NT2/D1 (cell line): ENCODE measurements at regions not wholly inside any gene's neighbourhood (a gene's known extent, or its start where the extent isn't known, plus 50 kb on each side); places are given as distances from the start of the nearest gene placed in this dataset.

Experiments
- DNase-seq: peaks from one replicate; pipeline ENCODE4 v3.0.0-alpha.2; 2011; ENCODE audit warnings: low read depth, low spot score
- H3K27me3 ChIP-seq: 2 replicates; pipeline ENCODE4 v1.6.0; 2011; ENCODE audit warnings: mild to moderate bottlenecking; ENCODE audit not compliant: insufficient read length, insufficient read depth
- H3K36me3 ChIP-seq: 2 replicates; pipeline ENCODE4 v1.6.1; 2011; ENCODE audit warnings: mild to moderate bottlenecking, low read length, mixed read lengths; ENCODE audit not compliant: insufficient read depth, insufficient read length
- H3K4me1 ChIP-seq: 2 replicates; pipeline ENCODE4 v1.5.1; 2011; ENCODE audit not compliant: insufficient read depth, insufficient read length
- H3K4me3 ChIP-seq: 2 replicates; pipeline ENCODE4 v1.5.1; 2011; ENCODE audit warnings: low read depth; ENCODE audit not compliant: insufficient read length
- H3K9ac ChIP-seq: 2 replicates; pipeline ENCODE4 v1.6.0; 2011; ENCODE audit warnings: low read depth; ENCODE audit not compliant: insufficient read length
- H3K9me3 ChIP-seq: 2 replicates; pipeline ENCODE4 v1.5.1; 2011; ENCODE audit warnings: mild to moderate bottlenecking, low read length; ENCODE audit not compliant: insufficient read depth
- SUZ12 ChIP-seq: IDR thresholded peaks from 2 replicates; pipeline ENCODE4 v1.6.1; 2011; ENCODE audit not compliant: insufficient read length, insufficient read depth; ENCODE audit errors: extremely low read depth
- YY1 ChIP-seq: IDR thresholded peaks from 2 replicates; pipeline ENCODE4 v1.6.1; 2011; ENCODE audit not compliant: insufficient read length, insufficient read depth
- ZNF274 ChIP-seq: IDR thresholded peaks from 2 replicates; pipeline ENCODE4 v1.6.1; 2011; ENCODE audit warnings: mild to moderate bottlenecking, low read depth, low read length

GRCh38 chr14:101185946-101186345, 282.4 kb upstream of the RTL1 start:
- DNase-seq: no peak
- Histone ChIP-seq H3K9ac (no peak overlapping the region), H3K27me3 (no peaks in the 10 kb centered on the region), H3K4me3 (no peak overlapping the region), H3K4me1 (peaks cover 2% of the 10 kb centered on the region), H3K9me3 (no peaks in the 10 kb centered on the region), H3K36me3 (no peaks in the 10 kb centered on the region)
- TF ChIP-seq SUZ12 (no peak), ZNF274 (no peak), YY1 (no peak)

DNA sequence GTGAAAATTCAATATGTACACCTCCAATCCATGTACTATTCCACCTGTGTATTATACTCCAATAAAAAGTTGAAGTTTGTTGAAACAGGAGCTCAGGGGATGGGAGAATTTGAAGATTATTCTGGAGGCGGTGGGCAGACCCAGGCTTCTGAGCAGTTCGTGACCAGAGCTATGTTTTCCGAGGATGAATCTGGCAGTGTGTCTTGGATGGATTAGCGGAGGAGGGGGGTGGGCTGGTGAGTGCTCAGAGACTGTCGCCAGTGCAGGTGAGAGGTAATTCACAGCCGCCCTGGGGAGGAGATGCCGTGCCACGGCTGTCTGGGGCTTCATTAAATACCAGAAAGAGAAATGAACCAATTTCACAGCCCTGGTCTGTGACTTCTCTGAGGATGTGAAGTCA, 283.0 kb upstream of the RTL1 start:
- TF ChIP-seq YY1 (no peak), ZNF274 (no peak), SUZ12 (no peak)
- no peak for DNase-seq
- Histone ChIP-seq H3K27me3 (no peaks in the 10 kb centered on the region), H3K4me1 (peaks cover 2% of the 10 kb centered on the region), H3K36me3 (no peaks in the 10 kb centered on the region), H3K4me3 (no peak overlapping the region), H3K9ac (no peak overlapping the region), H3K9me3 (no peaks in the 10 kb centered on the region)

GRCh38 chr14:101186992-101187815, 283.7 kb upstream of the RTL1 start:
- TF ChIP-seq SUZ12 (no peak), ZNF274 (no peak), YY1 (no peak)
- Histone ChIP-seq H3K4me3 (no peak overlapping the region), H3K27me3 (no peaks in the 10 kb centered on the region), H3K9me3 (no peaks in the 10 kb centered on the region), H3K36me3 (no peaks in the 10 kb centered on the region), H3K9ac (no peak overlapping the region), H3K4me1 (peaks cover 2% of the 10 kb centered on the region)
- no peak for DNase-seq

DNA sequence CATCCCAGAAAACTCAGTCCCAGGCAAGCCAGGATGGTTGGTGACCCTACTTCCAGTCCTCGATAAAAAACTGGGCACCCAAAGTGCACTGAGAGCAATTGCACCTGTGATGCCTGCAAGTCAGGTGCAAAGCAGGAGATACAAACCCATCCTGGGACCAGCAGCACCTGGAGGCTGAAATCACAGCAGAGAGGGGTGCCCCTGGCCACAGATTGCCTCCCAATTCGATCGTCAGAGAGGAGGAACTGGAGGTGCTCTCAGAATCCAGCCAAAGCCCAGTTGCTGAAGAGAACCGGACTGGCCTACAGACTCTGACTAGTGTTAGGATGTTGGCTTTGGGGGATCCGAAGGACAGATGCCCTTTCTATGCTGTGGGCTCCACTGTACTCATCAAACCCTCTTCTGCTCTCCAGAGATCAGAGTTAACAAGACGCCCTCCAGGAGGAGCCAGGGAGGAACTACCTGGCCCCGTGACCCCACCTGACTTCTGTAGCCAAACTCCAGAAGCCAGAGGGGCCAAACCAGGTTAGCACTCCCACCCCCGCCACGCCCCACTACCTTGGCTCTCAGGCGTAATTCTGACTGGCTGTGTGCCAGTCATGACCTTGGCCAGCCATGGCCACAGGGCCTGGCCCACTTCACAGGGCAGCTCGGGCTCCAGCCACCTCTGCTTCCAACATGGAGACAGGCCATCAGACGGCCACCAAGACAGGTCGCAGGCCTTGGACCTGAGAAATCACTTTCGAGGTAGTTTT, 284.5 kb upstream of the RTL1 start:
- Histone ChIP-seq H3K4me3 (no peak overlapping the region), H3K9me3 (no peaks in the 10 kb centered on the region), H3K27me3 (no peaks in the 10 kb centered on the region), H3K9ac (no peak overlapping the region), H3K36me3 (no peaks in the 10 kb centered on the region), H3K4me1 (peaks cover 2% of the 10 kb centered on the region)
- TF ChIP-seq YY1 (no peak), SUZ12 (no peak), ZNF274 (no peak)
- no peak for DNase-seq

GRCh38 chr14:101188571-101188915, 285.0 kb upstream of the RTL1 start:
- DNase-seq: no peak
- Histone ChIP-seq H3K4me3 (no peak overlapping the region), H3K36me3 (no peaks in the 10 kb centered on the region), H3K9ac (no peak overlapping the region), H3K27me3 (no peaks in the 10 kb centered on the region), H3K4me1 (peaks cover 5% of the 10 kb centered on the region), H3K9me3 (no peaks in the 10 kb centered on the region)
- TF ChIP-seq ZNF274 (no peak), SUZ12 (no peak), YY1 (no peak)

DNA sequence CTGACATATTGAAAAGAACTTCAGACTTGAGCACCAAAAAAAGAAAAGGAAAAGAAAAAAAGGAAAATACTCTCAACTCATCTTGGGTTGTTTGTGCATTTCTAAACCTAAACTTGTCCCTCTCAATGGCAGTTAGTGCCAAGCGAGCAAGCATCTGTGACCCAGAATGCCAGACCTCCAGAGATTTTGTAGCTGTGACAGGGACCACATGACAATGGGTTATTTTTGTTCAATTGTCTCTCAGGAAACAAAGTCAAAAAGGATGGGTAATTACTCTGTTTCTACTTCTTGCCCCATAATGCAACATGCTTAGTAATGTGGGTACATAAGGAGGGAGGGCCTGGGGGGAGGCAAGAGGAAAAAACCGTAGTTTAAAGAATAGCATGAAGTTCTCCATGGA, 285.7 kb upstream of the RTL1 start:
- H3K4me3 ChIP-seq: no peak overlapping the region
- TF ChIP-seq YY1 (no peak), SUZ12 (no peak), ZNF274 (no peak)
- H3K4me1 ChIP-seq: peaks cover 10% of the 10 kb centered on the region
- H3K9me3 ChIP-seq: no peaks in the 10 kb centered on the region
- DNase-seq: no peak
- H3K36me3 ChIP-seq: no peaks in the 10 kb centered on the region
- H3K9ac ChIP-seq: no peak overlapping the region
- no peaks in the 10 kb centered on the region for H3K27me3 ChIP-seq

- TF ChIP-seq YY1 (no peak), SUZ12 (no peak), ZNF274 (no peak)
- no peaks in the 10 kb centered on the region for H3K9me3 ChIP-seq
- no peak overlapping the region for H3K4me3 ChIP-seq
- no peak overlapping the region for H3K9ac ChIP-seq
- no peak for DNase-seq
- H3K36me3 ChIP-seq: no peaks in the 10 kb centered on the region
- peaks cover 13% of the 10 kb centered on the region for H3K4me1 ChIP-seq
- no peaks in the 10 kb centered on the region for H3K27me3 ChIP-seq
Observed at GRCh38 chr14:101189962-101190560, 286.5 kb upstream of the RTL1 start.
